ENCODE measurements at regions not wholly inside any gene's neighbourhood (a gene's known extent, or its start where the extent isn't known, plus 50 kb on each side); places are given as distances from the start of the nearest gene placed in this dataset.

DNA sequence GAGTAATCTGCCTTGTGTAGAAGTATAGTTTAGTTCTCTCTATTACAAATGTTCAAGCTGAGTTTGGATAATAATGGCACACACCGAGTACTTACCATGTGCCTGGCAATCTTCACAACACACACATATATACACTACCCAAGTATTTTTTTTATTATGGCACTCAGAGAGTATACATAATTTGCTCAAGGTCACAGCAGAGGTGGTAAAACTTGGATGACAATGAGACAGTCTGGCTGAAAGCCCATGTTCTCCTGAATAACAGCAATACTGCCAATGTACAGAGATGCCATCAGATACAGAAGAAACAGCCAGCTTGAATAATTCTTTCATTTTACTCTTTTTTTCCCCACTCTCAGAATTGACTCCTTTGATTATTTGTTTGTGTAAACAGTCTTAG, 460.0 kb downstream of the CNTN6 start:
- H3K4me2 ChIP-seq, result no peak overlapping the region
- H3F3A ChIP-seq (replicated peaks; ENCODE audit: insufficient read depth), result no peaks in the 10 kb centered on the region
- H3K4me3 ChIP-seq (ENCODE audit: low read depth in 2 of 2, low read length in 1 of 2), result no peak overlapping the region
- no peak for DNase-seq
- TF ChIP-seq, protein P1, sequence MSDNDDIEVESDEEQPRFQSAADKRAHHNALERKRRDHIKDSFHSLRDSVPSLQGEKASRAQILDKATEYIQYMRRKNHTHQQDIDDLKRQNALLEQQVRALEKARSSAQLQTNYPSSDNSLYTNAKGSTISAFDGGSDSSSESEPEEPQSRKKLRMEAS (IDR thresholded peaks at IDR 0.05; ENCODE audit: low read depth), result no peak
- TF ChIP-seq RFX5 (IDR thresholded peaks at IDR 0.05; ENCODE audit: low read length), result no peak
- no peak for TF ChIP-seq FOSL2 (IDR thresholded peaks at IDR 0.05; ENCODE audit: borderline replicate concordance, low read depth)
- TF ChIP-seq YY1 (IDR thresholded peaks at IDR 0.05; ENCODE audit: low read depth), result no peak
- no peak for TF ChIP-seq NRF1 (IDR thresholded peaks at IDR 0.05; ENCODE audit: low read depth, low read length)
- no peak for TF ChIP-seq SIN3A (IDR thresholded peaks at IDR 0.05; ENCODE audit: borderline replicate concordance, low read depth, low read length)
- TF ChIP-seq, protein P2, sequence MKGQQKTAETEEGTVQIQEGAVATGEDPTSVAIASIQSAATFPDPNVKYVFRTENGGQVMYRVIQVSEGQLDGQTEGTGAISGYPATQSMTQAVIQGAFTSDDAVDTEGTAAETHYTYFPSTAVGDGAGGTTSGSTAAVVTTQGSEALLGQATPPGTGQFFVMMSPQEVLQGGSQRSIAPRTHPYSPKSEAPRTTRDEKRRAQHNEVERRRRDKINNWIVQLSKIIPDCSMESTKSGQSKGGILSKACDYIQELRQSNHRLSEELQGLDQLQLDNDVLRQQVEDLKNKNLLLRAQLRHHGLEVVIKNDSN (IDR thresholded peaks at IDR 0.05; ENCODE audit: borderline replicate concordance, low read depth), result no peak
- no peak for TF ChIP-seq TEAD4 (IDR thresholded peaks at IDR 0.05; ENCODE audit: borderline replicate concordance, insufficient read depth)
- no peak for TF ChIP-seq RXRA (IDR thresholded peaks at IDR 0.05; ENCODE audit: borderline replicate concordance, low read depth)
- TF ChIP-seq RCOR1 (IDR thresholded peaks at IDR 0.05; ENCODE audit: low read length), result no peak
- no peak for TF ChIP-seq MXI1 (IDR thresholded peaks at IDR 0.05; ENCODE audit: low read depth, low read length)
- TF ChIP-seq FOXM1 (IDR thresholded peaks at IDR 0.05; ENCODE audit: low read depth), result no peak
- TF ChIP-seq, protein P3, sequence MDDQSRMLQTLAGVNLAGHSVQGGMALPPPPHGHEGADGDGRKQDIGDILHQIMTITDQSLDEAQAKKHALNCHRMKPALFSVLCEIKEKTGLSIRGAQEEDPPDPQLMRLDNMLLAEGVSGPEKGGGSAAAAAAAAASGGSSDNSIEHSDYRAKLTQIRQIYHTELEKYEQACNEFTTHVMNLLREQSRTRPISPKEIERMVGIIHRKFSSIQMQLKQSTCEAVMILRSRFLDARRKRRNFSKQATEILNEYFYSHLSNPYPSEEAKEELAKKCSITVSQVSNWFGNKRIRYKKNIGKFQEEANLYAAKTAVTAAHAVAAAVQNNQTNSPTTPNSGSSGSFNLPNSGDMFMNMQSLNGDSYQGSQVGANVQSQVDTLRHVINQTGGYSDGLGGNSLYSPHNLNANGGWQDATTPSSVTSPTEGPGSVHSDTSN (IDR thresholded peaks at IDR 0.05), result no peak
- H3K9me2 ChIP-seq, result no peaks in the 10 kb centered on the region
- H3K9me3 ChIP-seq, result no peaks in the 10 kb centered on the region; the same call in 1 of the 2 replicates
- no peaks in the 10 kb centered on the region for H4K20me1 ChIP-seq (ENCODE audit: insufficient read depth)
- CTCF ChIA-PET, result no interaction called here
- POLR2A ChIA-PET, result no interaction called here
- H3K27ac ChIP-seq (ENCODE audit: low read depth in 2 of 2, low read length in 1 of 2), result no peak overlapping the region
- 25% methylated on average over 1 of the region's 1 CpG for WGBS (ENCODE audit: low lambda C conversion rate)
- H3K4me1 ChIP-seq (ENCODE audit: control insufficient read depth in 1 of 2, insufficient read depth in 2 of 2, low read depth in 1 of 2, low read length in 1 of 2), result no peaks in the 10 kb centered on the region; a peak in 1 of 4 replicates
- no peak overlapping the region for H2AFZ ChIP-seq (ENCODE audit: low read depth)
- H3K79me2 ChIP-seq (ENCODE audit: insufficient read depth), result no peaks in the 10 kb centered on the region
- no peaks in the 10 kb centered on the region for H3K36me3 ChIP-seq (replicated peaks in 1 of 2; ENCODE audit: control insufficient read depth in 1 of 2, insufficient read depth in 2 of 2, low read length in 1 of 2)
- H3K9ac ChIP-seq, result no peak overlapping the region
- no peaks in the 10 kb centered on the region for H3K27me3 ChIP-seq (ENCODE audit: insufficient read depth)

DNA sequence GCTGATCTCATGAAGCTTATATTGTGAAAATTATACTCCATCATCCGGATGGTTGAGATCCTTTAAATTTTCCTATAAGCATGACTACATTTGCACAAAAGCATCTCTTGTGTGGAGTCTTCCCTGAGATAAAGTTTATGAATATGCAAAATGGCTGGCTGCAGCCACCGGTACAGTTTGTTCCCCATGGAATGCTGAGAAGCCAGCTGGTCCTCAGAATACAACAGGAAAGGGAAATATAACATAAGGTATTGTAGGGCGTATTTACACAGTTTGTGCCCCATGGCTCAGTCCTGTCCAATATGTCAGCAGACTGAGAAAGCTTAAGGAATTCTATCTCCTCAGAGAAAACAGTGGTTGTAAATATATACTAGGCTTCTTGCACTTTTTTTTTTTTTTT, 468.6 kb downstream of the CNTN6 start:
- H3K27ac ChIP-seq (ENCODE audit: low read depth in 2 of 2, low read length in 1 of 2), result no peak overlapping the region
- H3K9ac ChIP-seq, result no peak overlapping the region
- H3K4me3 ChIP-seq (ENCODE audit: low read depth in 2 of 2, low read length in 1 of 2), result no peak overlapping the region
- no peak overlapping the region for H3K4me2 ChIP-seq
- H3K9me3 ChIP-seq, result no peaks in the 10 kb centered on the region; the same call in 1 of the 2 replicates
- no peaks in the 10 kb centered on the region for H3K36me3 ChIP-seq (replicated peaks in 1 of 2; ENCODE audit: control insufficient read depth in 1 of 2, insufficient read depth in 2 of 2, low read length in 1 of 2)
- H2AFZ ChIP-seq (ENCODE audit: low read depth), result no peak overlapping the region
- no peaks in the 10 kb centered on the region for H3F3A ChIP-seq (replicated peaks; ENCODE audit: insufficient read depth)
- ChIA-PET POLR2A (no interaction called here), CTCF (no interaction called here)
- 50% methylated on average over 3 of the region's 3 CpGs for WGBS (ENCODE audit: low lambda C conversion rate)
- no peaks in the 10 kb centered on the region for H3K27me3 ChIP-seq (ENCODE audit: insufficient read depth)
- no peaks in the 10 kb centered on the region for H4K20me1 ChIP-seq (ENCODE audit: insufficient read depth)
- DNase-seq, result no peak
- no peaks in the 10 kb centered on the region for H3K79me2 ChIP-seq (ENCODE audit: insufficient read depth)
- no peaks in the 10 kb centered on the region for H3K9me2 ChIP-seq
- no peaks in the 10 kb centered on the region for H3K4me1 ChIP-seq (ENCODE audit: control insufficient read depth in 1 of 2, insufficient read depth in 2 of 2, low read depth in 1 of 2, low read length in 1 of 2)
- no peak for TF ChIP-seq TCF12 (IDR thresholded peaks at IDR 0.05)
- TF ChIP-seq RCOR1 (IDR thresholded peaks at IDR 0.05; ENCODE audit: low read length), result no peak
- TF ChIP-seq RXRA (IDR thresholded peaks at IDR 0.05; ENCODE audit: borderline replicate concordance, low read depth), result no peak
- TF ChIP-seq, protein P2 (IDR thresholded peaks at IDR 0.05; ENCODE audit: borderline replicate concordance, low read depth), result no peak
- no peak for TF ChIP-seq MXI1 (IDR thresholded peaks at IDR 0.05; ENCODE audit: low read depth, low read length)
- TF ChIP-seq, protein P4, sequence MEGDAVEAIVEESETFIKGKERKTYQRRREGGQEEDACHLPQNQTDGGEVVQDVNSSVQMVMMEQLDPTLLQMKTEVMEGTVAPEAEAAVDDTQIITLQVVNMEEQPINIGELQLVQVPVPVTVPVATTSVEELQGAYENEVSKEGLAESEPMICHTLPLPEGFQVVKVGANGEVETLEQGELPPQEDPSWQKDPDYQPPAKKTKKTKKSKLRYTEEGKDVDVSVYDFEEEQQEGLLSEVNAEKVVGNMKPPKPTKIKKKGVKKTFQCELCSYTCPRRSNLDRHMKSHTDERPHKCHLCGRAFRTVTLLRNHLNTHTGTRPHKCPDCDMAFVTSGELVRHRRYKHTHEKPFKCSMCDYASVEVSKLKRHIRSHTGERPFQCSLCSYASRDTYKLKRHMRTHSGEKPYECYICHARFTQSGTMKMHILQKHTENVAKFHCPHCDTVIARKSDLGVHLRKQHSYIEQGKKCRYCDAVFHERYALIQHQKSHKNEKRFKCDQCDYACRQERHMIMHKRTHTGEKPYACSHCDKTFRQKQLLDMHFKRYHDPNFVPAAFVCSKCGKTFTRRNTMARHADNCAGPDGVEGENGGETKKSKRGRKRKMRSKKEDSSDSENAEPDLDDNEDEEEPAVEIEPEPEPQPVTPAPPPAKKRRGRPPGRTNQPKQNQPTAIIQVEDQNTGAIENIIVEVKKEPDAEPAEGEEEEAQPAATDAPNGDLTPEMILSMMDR (IDR thresholded peaks at IDR 0.05), result no peak
- no peak for TF ChIP-seq SMC3 (IDR thresholded peaks at IDR 0.05; ENCODE audit: low read depth, low read length)
- TF ChIP-seq, protein P5, sequence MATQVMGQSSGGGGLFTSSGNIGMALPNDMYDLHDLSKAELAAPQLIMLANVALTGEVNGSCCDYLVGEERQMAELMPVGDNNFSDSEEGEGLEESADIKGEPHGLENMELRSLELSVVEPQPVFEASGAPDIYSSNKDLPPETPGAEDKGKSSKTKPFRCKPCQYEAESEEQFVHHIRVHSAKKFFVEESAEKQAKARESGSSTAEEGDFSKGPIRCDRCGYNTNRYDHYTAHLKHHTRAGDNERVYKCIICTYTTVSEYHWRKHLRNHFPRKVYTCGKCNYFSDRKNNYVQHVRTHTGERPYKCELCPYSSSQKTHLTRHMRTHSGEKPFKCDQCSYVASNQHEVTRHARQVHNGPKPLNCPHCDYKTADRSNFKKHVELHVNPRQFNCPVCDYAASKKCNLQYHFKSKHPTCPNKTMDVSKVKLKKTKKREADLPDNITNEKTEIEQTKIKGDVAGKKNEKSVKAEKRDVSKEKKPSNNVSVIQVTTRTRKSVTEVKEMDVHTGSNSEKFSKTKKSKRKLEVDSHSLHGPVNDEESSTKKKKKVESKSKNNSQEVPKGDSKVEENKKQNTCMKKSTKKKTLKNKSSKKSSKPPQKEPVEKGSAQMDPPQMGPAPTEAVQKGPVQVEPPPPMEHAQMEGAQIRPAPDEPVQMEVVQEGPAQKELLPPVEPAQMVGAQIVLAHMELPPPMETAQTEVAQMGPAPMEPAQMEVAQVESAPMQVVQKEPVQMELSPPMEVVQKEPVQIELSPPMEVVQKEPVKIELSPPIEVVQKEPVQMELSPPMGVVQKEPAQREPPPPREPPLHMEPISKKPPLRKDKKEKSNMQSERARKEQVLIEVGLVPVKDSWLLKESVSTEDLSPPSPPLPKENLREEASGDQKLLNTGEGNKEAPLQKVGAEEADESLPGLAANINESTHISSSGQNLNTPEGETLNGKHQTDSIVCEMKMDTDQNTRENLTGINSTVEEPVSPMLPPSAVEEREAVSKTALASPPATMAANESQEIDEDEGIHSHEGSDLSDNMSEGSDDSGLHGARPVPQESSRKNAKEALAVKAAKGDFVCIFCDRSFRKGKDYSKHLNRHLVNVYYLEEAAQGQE (IDR thresholded peaks at IDR 0.05; ENCODE audit: low read depth, low read length), result no peak
- TF ChIP-seq ELF1 (IDR thresholded peaks at IDR 0.05), result no peak
- no peak for TF ChIP-seq SIN3A (IDR thresholded peaks at IDR 0.05; ENCODE audit: borderline replicate concordance, low read depth, low read length)
- TF ChIP-seq EZH2phosphoT487 (IDR thresholded peaks at IDR 0.05; ENCODE audit: borderline replicate concordance, low read depth), result no peak
- TF ChIP-seq RAD21 (IDR thresholded peaks at IDR 0.05; ENCODE audit: low read length), result no peak
- no peak for TF ChIP-seq NFIC (IDR thresholded peaks at IDR 0.05; ENCODE audit: borderline replicate concordance)
